GM23248 (cell line): ENCODE measurements at regions not wholly inside any gene's neighbourhood (a gene's known extent, or its start where the extent isn't known, plus 50 kb on each side); places are given as distances from the start of the nearest gene placed in this dataset.

ENCODE experiments used
- EZH2 ChIP-seq: fragments of 200-600 bp; sonication (generic); IDR thresholded peaks from 2 replicates; pipeline ENCODE4 v1.6.1; 2018; ENCODE audit warnings: antibody characterized with exemption, mild to moderate bottlenecking; ENCODE audit not compliant: insufficient read depth, poor library complexity, severe bottlenecking
- EZH2phosphoT487 ChIP-seq: fragments of 200-600 bp; sonication (generic); IDR thresholded peaks from 2 replicates; pipeline ENCODE4 v1.6.1; 2018; ENCODE audit warnings: antibody characterized with exemption, moderate library complexity, mild to moderate bottlenecking, low read depth; ENCODE audit not compliant: insufficient read depth

DNA sequence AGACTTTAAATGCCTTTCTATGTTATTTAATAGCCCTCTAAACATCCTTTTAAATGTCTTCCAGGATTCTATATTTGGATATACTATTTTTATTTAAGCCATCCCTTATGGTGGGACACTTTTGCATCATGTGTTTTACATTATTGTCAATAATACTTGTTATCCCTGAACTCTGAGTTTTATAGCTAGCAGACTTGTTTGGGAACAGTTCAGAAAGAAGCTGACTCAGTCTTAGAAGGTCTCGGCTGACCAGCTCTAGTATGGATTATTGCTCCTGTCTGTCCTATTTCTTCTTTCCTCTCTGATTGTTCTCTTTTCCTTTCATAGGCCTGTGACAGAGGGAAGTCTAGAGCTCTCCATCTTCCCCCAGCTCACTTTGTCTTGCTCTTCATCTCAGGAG is 77.3 kb upstream of the CXCR4 start:
- no peak for TF ChIP-seq EZH2
- no peak for TF ChIP-seq EZH2phosphoT487
